Fibroblast of skin of right biceps (primary cell): ENCODE measurements at regions not wholly inside any gene's neighbourhood (a gene's known extent, or its start where the extent isn't known, plus 50 kb on each side); places are given as distances from the start of the nearest gene placed in this dataset.

Experiments used
- DNase-seq: peaks from one replicate; pipeline ENCODE4 v3.0.0-alpha.2; 2013

DNA sequence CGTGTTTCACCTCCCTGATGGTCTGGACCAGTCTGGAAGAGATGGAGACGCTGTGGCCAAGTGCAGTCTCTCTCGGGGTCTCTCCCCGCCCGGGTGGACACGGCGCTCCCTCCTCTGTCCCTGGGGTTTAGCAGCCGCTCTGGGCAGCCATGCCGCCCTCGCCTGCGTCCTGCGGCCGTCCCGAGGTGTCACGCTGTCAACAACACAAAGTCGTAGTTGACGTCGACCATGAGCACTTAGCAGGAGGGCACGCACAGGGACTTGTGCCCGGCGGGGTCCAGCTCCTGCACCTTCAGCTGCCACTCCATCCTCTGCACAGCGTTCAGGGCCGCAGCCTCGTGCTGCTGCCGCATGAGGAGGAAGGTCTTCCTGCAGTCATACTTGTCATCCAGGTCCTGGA, 368.9 kb downstream of the CDH9 start:
- no peak for DNase-seq

GRCh38 chr5:26669031-26669430, 369.4 kb downstream of the CDH9 start:
- no peak for DNase-seq

GRCh38 chr5:26666371-26666770, 372.0 kb downstream of the CDH9 start:
- DNase-seq, result no peak

DNA sequence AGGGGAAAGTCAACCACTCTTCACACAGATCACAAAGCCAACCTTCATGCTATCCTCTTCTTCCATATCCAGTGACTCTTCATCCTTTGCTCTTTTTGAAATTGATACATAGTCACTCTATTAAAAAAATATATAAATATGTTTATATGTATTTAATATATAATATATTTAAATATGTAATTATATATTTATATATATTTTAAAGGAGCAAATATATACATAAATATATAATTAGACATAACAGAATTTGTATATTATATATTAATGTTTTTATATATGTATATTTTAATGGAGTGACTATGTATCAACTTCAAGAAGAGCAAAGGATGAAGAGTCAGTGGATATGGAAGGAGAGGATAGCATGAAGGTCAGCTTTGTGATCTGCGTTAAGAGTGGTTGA, 374.9 kb downstream of the CDH9 start:
- no peak for DNase-seq

DNA sequence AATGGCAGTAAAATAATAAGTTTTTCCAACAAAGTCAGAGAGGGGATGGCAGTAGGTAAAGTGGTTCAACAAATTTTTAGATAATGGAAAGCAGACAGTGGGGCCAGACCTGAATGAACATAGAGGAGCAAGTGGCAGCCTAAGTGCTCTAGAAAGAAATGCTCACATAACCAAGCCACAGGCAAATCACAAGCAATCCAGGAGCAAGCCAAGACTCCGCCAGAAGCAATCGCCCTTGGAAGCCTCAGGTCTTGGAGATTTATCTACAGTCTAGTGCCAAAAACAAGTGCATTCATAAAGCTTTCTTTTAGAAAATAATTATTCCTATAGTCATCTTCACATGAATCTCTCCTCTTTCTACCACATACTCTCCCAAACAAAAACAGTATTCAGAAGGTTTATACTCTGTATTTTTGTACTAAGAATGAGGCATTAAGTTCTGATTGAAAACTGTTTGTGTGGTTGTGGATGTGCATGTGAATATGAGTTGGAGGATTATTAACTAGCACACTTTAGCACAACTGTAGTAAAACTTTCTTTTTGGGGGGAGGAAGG, 375.5 kb downstream of the CDH9 start:
- DNase-seq, result no peak

DNA sequence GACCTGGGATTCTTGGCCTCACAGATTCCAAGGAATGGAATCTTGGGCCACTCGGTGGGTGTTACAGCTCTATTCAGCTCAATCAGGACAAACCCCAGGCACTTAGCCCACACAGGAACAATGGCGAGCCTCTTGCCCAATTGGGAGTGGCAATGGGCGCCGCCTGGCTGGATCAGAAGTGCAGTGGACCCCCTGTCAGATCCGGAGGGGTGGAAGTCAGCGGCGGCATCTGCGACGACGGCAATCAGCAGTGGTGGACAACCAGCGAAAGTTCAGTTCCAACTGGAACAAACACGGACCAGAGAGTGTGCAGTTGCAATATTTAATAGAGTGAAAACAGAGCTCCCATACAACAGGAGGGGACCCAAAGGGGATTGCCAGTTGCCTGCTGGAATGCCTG, 378.3 kb downstream of the CDH9 start:
- no peak for DNase-seq

DNA sequence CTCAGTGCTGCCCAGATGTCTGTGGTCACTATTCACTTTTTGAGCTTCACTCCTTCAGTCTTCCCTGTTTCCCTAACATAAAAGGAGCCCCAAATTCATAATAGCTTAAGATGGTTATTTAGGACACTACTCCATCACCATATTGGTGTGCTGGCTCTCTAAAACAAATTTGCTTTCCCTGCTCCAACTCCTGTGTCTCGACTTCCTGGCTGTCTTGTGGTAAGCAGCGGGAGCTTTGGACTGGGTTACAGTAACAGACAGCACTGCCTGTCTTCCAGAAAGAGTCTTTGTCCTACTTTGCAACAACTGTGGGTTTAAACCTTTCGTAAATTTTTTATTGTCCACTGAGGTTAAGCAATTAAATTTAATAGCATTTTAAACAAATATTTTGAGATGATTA, 389.4 kb downstream of the CDH9 start:
- DNase-seq, result no peak

DNA sequence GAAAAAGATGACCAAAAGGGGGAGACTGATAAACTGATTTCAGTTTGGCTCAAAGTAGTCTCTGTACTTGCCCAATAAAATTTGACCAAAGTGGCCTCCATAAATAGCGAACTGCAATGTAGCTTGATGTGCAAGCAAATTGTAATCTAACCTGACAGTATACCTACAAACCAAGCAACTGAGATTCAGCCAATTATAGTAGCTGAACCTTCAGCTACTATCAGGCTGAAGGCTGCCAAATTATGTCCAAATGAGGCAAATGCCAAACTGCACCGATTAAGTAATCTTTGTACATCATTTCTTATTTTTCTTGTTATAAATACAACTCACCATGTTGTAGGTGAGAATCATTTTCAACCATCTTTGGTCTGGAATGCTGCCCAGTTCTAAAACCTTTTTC, 390.6 kb downstream of the CDH9 start:
- DNase-seq, result no peak

- DNase-seq, result no peak
Observed at GRCh38 chr5:26645659-26646058, 392.7 kb downstream of the CDH9 start.

GRCh38 chr5:26641492-26641891, 396.9 kb downstream of the CDH9 start:
- no peak for DNase-seq

GRCh38 chr5:26625099-26625498, 413.3 kb downstream of the CDH9 start:
- no peak for DNase-seq

GRCh38 chr5:26622947-26623346, 415.4 kb downstream of the CDH9 start:
- no peak for DNase-seq

GRCh38 chr5:26610577-26610976, 427.8 kb downstream of the CDH9 start:
- DNase-seq, result no peak

- no peak for DNase-seq
Observed at GRCh38 chr5:26601563-26601962, 436.8 kb downstream of the CDH9 start.

DNA sequence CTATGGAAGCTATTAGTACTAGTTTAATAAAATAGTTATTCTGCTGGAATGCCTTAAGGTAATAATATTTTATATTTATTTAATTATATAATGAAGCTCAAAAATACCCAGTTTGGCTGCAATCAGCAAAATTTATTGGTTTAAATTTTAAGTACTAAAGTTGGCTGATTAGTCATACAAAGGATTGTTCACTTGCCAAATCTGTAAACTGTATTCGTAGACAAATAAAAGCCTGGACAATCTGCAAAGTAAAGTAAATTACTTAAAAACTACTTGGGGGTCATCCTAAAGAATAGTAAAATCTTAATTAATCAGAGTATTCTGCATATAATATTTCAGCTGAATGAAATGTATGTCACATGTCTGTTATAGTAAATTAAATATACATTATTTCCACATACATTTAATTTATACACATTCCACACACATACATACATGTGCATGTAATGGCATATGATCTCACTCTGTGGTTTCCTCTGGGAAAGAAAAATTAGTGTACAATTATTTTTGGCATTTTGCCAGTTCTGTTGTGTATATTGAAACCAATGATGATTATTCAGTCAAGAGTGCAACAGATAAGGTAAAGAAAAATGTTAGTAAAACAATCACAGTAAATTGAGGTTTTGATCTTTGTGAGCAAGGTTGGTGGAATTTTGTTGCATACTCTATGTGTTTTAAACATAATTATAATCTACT, 455.9 kb downstream of the CDH9 start:
- no peak for DNase-seq

GRCh38 chr5:26579712-26580111, 458.7 kb downstream of the CDH9 start:
- no peak for DNase-seq

DNA sequence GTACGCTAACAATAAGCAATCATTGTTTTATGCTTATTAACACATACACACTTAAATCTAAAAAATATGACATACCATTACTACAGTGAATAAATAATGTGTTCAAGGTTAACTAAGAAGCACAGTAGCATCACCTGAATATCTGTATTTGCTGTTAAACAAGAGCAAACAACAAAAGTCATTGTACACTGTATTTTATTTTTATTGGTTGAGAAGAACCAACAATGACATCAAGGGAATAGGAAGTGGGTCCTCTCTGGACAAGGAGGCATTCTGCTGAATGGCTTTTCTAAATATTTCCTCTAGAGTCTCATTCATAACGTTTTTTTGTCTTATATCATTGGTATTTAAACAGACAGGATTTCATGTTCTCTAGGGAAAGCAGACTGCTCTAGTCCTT, 460.4 kb downstream of the CDH9 start:
- no peak for DNase-seq

GRCh38 chr5:26572480-26572879, 465.9 kb downstream of the CDH9 start:
- DNase-seq, result no peak

DNA sequence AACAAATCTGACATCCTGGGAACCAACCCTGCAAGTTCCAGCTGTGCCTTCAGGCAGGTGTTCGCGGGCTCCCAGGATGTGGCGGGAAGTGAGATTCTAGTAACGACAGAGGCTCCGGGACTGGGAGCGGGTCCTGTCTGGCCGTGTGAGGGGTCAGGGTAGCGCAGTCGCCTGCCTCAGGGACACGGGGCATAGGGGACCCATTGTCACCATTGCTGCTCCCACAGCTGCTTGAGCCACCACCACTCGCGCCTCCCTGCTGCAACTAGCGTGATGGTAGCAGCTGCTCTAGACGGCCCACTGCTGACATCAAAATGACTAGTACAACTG, 468.5 kb downstream of the CDH9 start:
- no peak for DNase-seq

GRCh38 chr5:26569241-26569928, 469.0 kb downstream of the CDH9 start:
- no peak for DNase-seq

DNA sequence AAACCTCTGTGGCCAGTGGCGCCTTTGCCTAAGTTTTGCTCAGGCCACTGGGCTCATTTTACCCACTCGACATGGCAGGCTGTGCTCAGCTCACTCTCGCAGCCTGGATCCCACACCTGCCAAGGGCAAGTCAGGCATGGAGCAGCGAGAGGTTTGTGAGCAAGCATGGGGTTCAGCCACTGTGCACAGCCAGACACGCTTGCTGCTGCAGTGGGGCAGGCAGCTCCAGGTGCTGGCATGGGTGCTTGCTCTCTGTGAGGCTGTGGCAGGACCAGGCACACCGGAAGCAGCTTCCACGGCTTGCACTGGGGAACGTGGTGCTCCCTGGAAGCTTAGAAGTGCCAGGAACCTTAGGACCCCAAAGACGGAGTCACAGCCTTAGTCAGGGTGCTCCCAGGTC, 470.1 kb downstream of the CDH9 start:
- no peak for DNase-seq

DNA sequence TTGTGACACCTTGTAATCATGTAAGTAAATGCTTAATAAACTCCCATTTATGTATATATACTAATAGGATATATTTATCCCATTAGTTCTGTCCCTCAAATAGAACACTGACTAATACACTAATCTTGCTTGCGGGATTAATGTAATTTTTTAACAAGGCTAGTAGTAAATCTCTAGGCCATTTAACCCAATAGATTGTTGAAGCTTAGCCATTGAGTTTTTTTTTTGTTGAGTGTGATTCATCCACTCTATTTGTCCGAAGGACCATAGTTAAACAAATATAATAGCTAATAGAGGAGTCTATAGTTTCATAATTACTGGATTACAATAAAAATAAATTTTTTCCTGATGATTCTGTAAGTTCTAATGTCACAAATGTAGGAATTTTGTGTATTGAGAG, 474.4 kb downstream of the CDH9 start:
- DNase-seq, result no peak

DNA sequence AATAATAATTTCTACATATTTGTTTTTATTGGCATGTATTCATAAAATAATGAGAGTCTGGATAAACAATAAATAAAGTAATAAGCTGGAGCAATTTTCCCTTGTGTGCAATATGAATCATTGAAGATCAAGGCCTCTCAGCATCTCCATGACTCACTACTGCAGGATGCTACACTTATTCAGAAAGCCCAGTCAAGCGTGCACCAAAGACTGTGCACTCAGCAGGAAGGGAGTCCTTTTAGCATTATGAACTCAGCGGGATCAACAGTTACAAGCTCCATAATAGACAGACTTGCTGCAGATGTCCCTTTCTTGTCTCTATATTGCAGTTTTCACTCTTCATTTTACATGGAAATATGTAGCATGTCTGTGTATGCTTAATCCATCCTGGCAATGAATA, 485.3 kb downstream of the CDH9 start:
- no peak for DNase-seq

- DNase-seq, result no peak
Observed at GRCh38 chr5:26543987-26544386, 494.4 kb downstream of the CDH9 start.

- DNase-seq, result no peak
Observed at GRCh38 chr5:26538226-26538625, 500.2 kb downstream of the CDH9 start.
